ENCODE measurements at regions not wholly inside any gene's neighbourhood (a gene's known extent, or its start where the extent isn't known, plus 50 kb on each side); places are given as distances from the start of the nearest gene placed in this dataset.

DNA sequence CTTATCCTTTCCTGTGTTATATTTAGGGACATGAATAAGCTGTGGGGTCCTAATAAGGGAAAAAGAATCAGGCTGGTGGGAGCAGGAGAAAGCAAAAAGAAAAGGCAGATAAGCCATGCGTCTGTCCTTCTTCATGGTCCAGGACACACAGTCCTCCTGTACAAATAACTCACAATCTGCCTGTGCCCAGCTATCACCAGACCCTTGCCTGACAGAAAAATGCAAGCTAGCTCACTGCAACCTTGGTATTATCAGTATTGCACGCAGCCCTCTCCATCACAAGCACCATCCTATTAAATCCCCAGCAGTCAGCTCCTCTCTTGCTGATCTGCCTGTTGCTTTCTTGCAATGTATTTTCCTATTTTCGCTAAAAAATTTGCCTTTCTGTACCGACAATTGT, 78.0 kb downstream of the NEURL3 start:
- H3K27ac ChIP-seq = no peak overlapping the region
- TF ChIP-seq, protein P1, sequence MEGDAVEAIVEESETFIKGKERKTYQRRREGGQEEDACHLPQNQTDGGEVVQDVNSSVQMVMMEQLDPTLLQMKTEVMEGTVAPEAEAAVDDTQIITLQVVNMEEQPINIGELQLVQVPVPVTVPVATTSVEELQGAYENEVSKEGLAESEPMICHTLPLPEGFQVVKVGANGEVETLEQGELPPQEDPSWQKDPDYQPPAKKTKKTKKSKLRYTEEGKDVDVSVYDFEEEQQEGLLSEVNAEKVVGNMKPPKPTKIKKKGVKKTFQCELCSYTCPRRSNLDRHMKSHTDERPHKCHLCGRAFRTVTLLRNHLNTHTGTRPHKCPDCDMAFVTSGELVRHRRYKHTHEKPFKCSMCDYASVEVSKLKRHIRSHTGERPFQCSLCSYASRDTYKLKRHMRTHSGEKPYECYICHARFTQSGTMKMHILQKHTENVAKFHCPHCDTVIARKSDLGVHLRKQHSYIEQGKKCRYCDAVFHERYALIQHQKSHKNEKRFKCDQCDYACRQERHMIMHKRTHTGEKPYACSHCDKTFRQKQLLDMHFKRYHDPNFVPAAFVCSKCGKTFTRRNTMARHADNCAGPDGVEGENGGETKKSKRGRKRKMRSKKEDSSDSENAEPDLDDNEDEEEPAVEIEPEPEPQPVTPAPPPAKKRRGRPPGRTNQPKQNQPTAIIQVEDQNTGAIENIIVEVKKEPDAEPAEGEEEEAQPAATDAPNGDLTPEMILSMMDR (conservative IDR thresholded peaks at IDR 0.05) = no peak
- no peak for TF ChIP-seq ZFX (IDR thresholded peaks at IDR 0.05)

DNA sequence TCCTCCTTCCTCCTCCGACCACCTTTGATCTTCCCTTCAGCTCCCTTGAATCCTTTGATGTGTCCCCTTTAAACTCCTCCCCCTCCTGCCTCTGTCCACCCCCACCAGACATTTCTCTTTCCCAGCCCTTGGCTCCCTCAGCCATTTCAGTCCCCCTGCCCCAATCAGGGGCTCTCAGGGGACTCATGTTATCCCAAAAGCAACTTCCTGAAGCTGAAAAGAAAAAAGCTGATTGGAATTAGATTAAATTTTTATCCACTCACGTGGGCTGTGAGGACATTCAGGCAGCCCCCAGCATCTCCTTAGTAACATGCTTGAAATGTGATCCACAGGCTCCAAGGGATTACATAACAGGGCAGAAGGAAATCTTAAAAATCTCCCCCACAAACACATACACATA, 81.3 kb downstream of the NEURL3 start:
- no peak overlapping the region for H3K27ac ChIP-seq
- no peak for TF ChIP-seq ZFX (IDR thresholded peaks at IDR 0.05)
- TF ChIP-seq, protein P1 (conservative IDR thresholded peaks at IDR 0.05) = no peak

Measured in C4-2B (cell line).